WI38 (cell line): ENCODE measurements at regions not wholly inside any gene's neighbourhood (a gene's known extent, or its start where the extent isn't known, plus 50 kb on each side); places are given as distances from the start of the nearest gene placed in this dataset.

Experiments used
- H3K4me3 ChIP-seq: 2 replicates; pipeline ENCODE4 v1.5.1; 2011; ENCODE audit warnings: low read depth, mild to moderate bottlenecking, control low read depth, low read length
- CTCF ChIP-seq: IDR thresholded peaks from 2 replicates; pipeline ENCODE4 v1.5.1; 2012; ENCODE audit warnings: low read depth, mild to moderate bottlenecking, control low read depth, low read length

- H3K4me3 ChIP-seq = no peak overlapping the region
- no peak for TF ChIP-seq CTCF
Measured at GRCh38 chr19:31112158-31112557, 237.1 kb downstream of the TSHZ3 start.

GRCh38 chr19:31111741-31112140 is 237.5 kb downstream of the TSHZ3 start:
- H3K4me3 ChIP-seq = no peak overlapping the region
- no peak for TF ChIP-seq CTCF

GRCh38 chr19:31110336-31110735 is 238.9 kb downstream of the TSHZ3 start:
- no peak overlapping the region for H3K4me3 ChIP-seq
- peak; percentile 70 for TF ChIP-seq CTCF

- TF ChIP-seq CTCF = no peak
- H3K4me3 ChIP-seq = no peak overlapping the region
Measured at GRCh38 chr19:31109636-31110035, 239.6 kb downstream of the TSHZ3 start.

GRCh38 chr19:31107096-31107495 is 242.1 kb downstream of the TSHZ3 start:
- H3K4me3 ChIP-seq = no peak overlapping the region
- TF ChIP-seq CTCF = no peak

GRCh38 chr19:31105761-31106160 is 243.5 kb downstream of the TSHZ3 start:
- TF ChIP-seq CTCF = no peak

GRCh38 chr19:31104451-31104850 is 244.8 kb downstream of the TSHZ3 start:
- no peak overlapping the region for H3K4me3 ChIP-seq
- no peak for TF ChIP-seq CTCF

More at GRCh38 chr19:31105761-31106160, 243.5 kb downstream of the TSHZ3 start:
- no peak overlapping the region for H3K4me3 ChIP-seq
